ENCODE measurements at regions not wholly inside any gene's neighbourhood (a gene's known extent, or its start where the extent isn't known, plus 50 kb on each side); places are given as distances from the start of the nearest gene placed in this dataset.
"Not testable (repeated sequence)": the region's sequence is repeated elsewhere in the genome, so short reads cannot be mapped to it uniquely, and the experiment has no call there.

DNA sequence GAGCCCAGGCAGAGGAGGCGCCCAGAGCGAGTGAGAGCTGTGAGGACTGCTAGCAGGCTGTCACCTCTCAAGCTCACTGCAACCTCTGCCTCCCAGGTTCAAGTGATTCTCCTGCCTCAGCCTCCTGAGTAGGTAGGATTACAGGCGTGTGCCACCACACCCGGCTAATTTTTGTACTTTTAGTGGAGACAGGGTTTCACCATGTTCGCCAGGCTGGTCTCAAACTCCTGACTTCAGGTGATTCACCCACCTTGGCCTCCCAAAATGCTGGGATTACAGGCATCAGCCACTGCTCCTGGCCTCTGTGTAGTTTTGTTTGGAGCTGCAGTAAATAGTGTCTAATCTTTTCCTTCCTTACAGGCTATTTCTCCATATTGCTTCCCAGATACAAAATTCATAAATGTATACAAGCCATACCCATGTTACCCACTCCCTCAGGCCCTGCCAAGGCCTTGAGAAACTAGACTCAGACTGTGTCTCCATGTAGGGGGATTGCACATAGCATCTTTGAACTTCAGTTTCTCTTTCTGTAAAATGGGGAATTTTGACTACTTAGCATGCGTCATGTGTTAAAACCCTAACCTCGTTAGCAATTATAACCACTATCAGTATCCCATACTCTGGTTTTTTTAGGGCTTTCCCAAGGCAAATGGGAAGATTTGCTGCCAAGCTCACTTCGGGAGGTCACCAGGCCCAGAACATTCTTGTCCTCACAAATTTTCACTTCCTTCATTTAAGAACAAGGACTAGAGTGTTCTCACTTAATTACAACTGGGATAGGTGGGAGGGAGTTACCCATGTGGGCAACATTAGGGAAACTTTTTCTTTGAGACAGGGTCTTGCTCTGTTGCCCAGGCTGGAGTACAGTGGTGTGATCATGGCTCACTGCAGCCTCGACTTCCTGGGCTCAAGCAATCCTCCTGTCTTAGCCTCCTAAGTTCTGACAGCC, 67.3 kb upstream of the DDR1 start:
- Histone ChIP-seq H3K9me2 (replicated peaks; ENCODE audit: low read depth, low read length) (no peaks in the 10 kb centered on the region), H3K4me3 (ENCODE audit: low read length, poor library complexity, severe bottlenecking) (no peak overlapping the region), H3K9ac (ENCODE audit: low read depth, low read length, poor library complexity, severe bottlenecking) (no peak overlapping the region), H3K27me3 (ENCODE audit: insufficient read depth, low read length, poor library complexity, severe bottlenecking) (no peaks in the 10 kb centered on the region), H3F3A (ENCODE audit: low read depth) (no peaks in the 10 kb centered on the region), H3K9me3 (ENCODE audit: insufficient read depth, low read depth, low read length) (no peaks in the 10 kb centered on the region), H3K4me1 (ENCODE audit: insufficient read depth, low read length, poor library complexity, severe bottlenecking) (no peaks in the 10 kb centered on the region), H3K79me2 (ENCODE audit: insufficient read depth, low read length) (no peaks in the 10 kb centered on the region), H3K36me3 (ENCODE audit: insufficient read depth, low read length) (no peaks in the 10 kb centered on the region), H4K20me1 (ENCODE audit: insufficient read depth, low read length, poor library complexity, severe bottlenecking) (no peaks in the 10 kb centered on the region), H3K4me2 (ENCODE audit: low read depth, low read length, poor library complexity, severe bottlenecking) (no peak overlapping the region), H2AFZ (ENCODE audit: low read length) (no peak overlapping the region)
- no peak for TF ChIP-seq EZH2phosphoT487 (IDR thresholded peaks at IDR 0.05; ENCODE audit: borderline replicate concordance)
- TF ChIP-seq, protein P1, sequence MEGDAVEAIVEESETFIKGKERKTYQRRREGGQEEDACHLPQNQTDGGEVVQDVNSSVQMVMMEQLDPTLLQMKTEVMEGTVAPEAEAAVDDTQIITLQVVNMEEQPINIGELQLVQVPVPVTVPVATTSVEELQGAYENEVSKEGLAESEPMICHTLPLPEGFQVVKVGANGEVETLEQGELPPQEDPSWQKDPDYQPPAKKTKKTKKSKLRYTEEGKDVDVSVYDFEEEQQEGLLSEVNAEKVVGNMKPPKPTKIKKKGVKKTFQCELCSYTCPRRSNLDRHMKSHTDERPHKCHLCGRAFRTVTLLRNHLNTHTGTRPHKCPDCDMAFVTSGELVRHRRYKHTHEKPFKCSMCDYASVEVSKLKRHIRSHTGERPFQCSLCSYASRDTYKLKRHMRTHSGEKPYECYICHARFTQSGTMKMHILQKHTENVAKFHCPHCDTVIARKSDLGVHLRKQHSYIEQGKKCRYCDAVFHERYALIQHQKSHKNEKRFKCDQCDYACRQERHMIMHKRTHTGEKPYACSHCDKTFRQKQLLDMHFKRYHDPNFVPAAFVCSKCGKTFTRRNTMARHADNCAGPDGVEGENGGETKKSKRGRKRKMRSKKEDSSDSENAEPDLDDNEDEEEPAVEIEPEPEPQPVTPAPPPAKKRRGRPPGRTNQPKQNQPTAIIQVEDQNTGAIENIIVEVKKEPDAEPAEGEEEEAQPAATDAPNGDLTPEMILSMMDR (conservative IDR thresholded peaks at IDR 0.05; ENCODE audit: low read length): no peak

DNA sequence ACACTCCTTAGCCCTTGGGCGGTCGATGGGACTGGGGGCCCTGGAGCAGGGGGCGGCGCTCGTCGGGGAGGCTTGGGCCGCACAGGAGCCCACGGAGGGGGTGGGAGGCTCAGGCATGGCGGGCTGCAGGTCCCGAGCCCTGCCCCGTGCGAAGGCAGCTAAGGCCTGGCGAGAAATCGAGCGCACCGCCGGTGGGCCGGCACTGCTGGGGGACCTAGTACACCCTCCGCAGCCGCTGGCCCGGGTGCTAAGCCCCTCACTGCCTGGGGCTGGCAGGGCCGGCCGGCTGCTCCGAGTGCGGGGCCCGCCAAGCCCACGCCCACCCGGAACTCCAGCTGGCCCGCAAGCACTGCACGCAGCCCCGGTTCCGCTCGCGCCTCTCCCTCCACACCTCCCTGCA, 68.0 kb upstream of the DDR1 start:
- H3K4me2 ChIP-seq (ENCODE audit: low read depth, low read length, poor library complexity, severe bottlenecking); H3K9ac ChIP-seq (ENCODE audit: low read depth, low read length, poor library complexity, severe bottlenecking); H3K36me3 ChIP-seq (ENCODE audit: insufficient read depth, low read length); H3F3A ChIP-seq (ENCODE audit: low read depth); H4K20me1 ChIP-seq (ENCODE audit: insufficient read depth, low read length, poor library complexity, severe bottlenecking); H3K9me3 ChIP-seq (ENCODE audit: insufficient read depth, low read depth, low read length); H2AFZ ChIP-seq (ENCODE audit: low read length); H3K4me1 ChIP-seq (ENCODE audit: insufficient read depth, low read length, poor library complexity, severe bottlenecking); H3K27me3 ChIP-seq (ENCODE audit: insufficient read depth, low read length, poor library complexity, severe bottlenecking); H3K79me2 ChIP-seq (ENCODE audit: insufficient read depth, low read length); H3K4me3 ChIP-seq (ENCODE audit: low read length, poor library complexity, severe bottlenecking); H3K9me2 ChIP-seq (replicated peaks; ENCODE audit: low read depth, low read length): not testable (repeated sequence)

DNA sequence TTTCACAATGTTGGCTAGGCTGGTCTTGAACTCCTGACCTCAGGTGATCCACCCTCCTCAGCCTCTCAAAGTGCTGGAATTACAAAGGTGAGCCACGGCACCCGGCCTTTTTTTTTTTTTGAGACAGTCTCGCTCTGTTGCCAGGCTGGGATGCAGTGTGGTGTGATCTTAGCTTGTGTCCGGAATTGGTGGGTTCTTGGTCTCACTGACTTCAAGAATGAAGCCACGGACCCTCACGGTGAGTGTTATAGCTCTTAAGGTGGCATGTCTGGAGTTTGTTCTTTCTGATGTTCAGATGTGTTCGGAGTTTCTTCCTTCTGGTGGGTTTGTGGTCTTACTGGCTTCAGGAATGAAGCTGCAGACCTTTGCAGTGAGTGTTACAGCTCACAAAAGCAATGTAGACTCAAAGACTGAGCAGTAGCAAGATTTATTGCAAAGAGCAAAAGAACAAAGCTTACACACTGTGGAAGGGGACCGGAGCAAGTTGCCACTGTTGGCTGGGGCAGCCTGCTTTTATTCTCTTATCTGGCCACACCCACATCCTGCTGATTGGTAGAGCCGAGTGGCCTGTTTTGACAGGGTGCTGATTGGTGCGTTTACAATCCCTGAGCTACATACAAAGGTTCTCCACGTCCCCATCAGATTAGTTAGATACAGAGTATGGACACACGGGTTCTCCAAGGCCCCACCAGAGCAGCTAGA, 69.1 kb upstream of the DDR1 start:
- H3K4me2 ChIP-seq (ENCODE audit: low read depth, low read length, poor library complexity, severe bottlenecking); H3K4me1 ChIP-seq (ENCODE audit: insufficient read depth, low read length, poor library complexity, severe bottlenecking); H3K9me3 ChIP-seq (ENCODE audit: insufficient read depth, low read depth, low read length); H3K79me2 ChIP-seq (ENCODE audit: insufficient read depth, low read length); H3K4me3 ChIP-seq (ENCODE audit: low read length, poor library complexity, severe bottlenecking); H3K36me3 ChIP-seq (ENCODE audit: insufficient read depth, low read length); H3K9me2 ChIP-seq (replicated peaks; ENCODE audit: low read depth, low read length); H2AFZ ChIP-seq (ENCODE audit: low read length); H3F3A ChIP-seq (ENCODE audit: low read depth); H3K27me3 ChIP-seq (ENCODE audit: insufficient read depth, low read length, poor library complexity, severe bottlenecking); H3K9ac ChIP-seq (ENCODE audit: low read depth, low read length, poor library complexity, severe bottlenecking); H4K20me1 ChIP-seq (ENCODE audit: insufficient read depth, low read length, poor library complexity, severe bottlenecking): not testable (repeated sequence)

DNA sequence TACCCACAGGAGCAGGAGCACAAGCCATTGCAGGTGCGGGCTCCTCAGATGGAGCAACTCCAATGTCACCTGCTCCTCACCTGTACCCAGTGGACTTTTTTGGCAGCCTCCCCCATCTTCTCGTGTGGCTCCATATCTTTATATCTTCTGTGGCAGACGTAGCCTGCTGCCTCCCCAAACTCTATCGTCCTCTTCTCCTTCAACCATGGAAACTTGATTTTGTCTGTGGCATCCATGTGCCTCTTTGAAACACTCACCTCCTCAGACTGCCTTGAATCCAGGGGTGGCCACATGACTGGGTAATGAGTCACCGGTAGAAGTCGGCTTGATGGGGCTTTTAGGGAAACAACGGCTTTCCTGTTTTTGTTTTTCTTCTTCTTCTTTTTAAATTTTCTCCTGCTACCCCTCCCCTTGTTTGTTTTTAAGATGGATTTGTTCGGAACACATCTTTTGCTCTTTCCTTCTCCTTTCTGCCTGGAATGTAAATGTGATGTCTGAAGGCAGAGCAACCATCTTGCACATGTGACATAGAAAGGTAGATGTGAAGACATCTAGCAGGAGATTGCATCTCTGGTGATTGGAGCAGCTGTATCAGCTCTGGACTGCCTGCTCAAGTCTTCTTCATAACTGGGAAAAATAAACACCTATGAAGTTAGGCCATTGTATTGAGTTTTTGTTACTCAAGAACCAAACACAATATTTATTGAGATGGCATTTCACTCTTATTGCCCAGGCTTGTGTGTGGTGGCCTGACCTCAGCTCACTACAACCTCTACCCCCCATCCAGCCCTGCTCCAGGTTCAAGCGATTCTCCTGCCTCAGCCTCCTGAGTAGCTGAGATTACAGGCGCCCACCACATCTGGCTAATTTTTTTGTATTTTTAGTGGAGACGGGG, 69.9 kb upstream of the DDR1 start:
- H3K9ac ChIP-seq (ENCODE audit: low read depth, low read length, poor library complexity, severe bottlenecking): no peak overlapping the region

More for the DNA sequence above, 69.9 kb upstream of the DDR1 start:
- H3K27me3 ChIP-seq (ENCODE audit: insufficient read depth, low read length, poor library complexity, severe bottlenecking): no peaks in the 10 kb centered on the region
- no peaks in the 10 kb centered on the region for H3K9me2 ChIP-seq (replicated peaks; ENCODE audit: low read depth, low read length)
- no peak overlapping the region for H3K4me3 ChIP-seq (ENCODE audit: low read length, poor library complexity, severe bottlenecking)
- H3K36me3 ChIP-seq (ENCODE audit: insufficient read depth, low read length): no peaks in the 10 kb centered on the region
- H3K4me2 ChIP-seq (ENCODE audit: low read depth, low read length, poor library complexity, severe bottlenecking): no peak overlapping the region
- no peaks in the 10 kb centered on the region for H3K4me1 ChIP-seq (ENCODE audit: insufficient read depth, low read length, poor library complexity, severe bottlenecking)
- H3K9me3 ChIP-seq (ENCODE audit: insufficient read depth, low read depth, low read length): no peaks in the 10 kb centered on the region
- no peak overlapping the region for H2AFZ ChIP-seq (ENCODE audit: low read length)
- TF ChIP-seq, protein P1 (conservative IDR thresholded peaks at IDR 0.05; ENCODE audit: low read length): no peak
- TF ChIP-seq EZH2phosphoT487 (IDR thresholded peaks at IDR 0.05; ENCODE audit: borderline replicate concordance): no peak
- no peaks in the 10 kb centered on the region for H3K79me2 ChIP-seq (ENCODE audit: insufficient read depth, low read length)
- no peaks in the 10 kb centered on the region for H4K20me1 ChIP-seq (ENCODE audit: insufficient read depth, low read length, poor library complexity, severe bottlenecking)
- H3F3A ChIP-seq (ENCODE audit: low read depth): no peaks in the 10 kb centered on the region
